Suprapubic skin (tissue), 4 donors: ENCODE measurements at regions not wholly inside any gene's neighbourhood (a gene's known extent, or its start where the extent isn't known, plus 50 kb on each side); places are given as distances from the start of the nearest gene placed in this dataset.

Experiments
- DNase-seq, 2 donors: peaks; one replicate each; pipeline ENCODE4 v3.0.0-alpha.2; 2019; ENCODE audit warnings: low spot score in 2 of 2
- H3K27ac ChIP-seq: fragments of 200-600 bp; sonication (generic); one replicate; pipeline ENCODE4 v1.5.1; 2019
- H3K27me3 ChIP-seq: fragments of 200-600 bp; sonication (generic); one replicate; pipeline ENCODE4 v1.5.1; 2019
- H3K36me3 ChIP-seq: fragments of 200-600 bp; sonication (generic); one replicate; pipeline ENCODE4 v1.5.1; 2019
- H3K4me1 ChIP-seq: fragments of 200-600 bp; sonication (generic); one replicate; pipeline ENCODE4 v1.5.1; 2019
- H3K4me3 ChIP-seq: fragments of 200-600 bp; sonication (generic); one replicate; pipeline ENCODE4 v1.5.1; 2019; ENCODE audit warnings: mild to moderate bottlenecking
- H3K9me3 ChIP-seq: fragments of 200-600 bp; sonication (generic); one replicate; pipeline ENCODE4 v1.5.1; 2019
- EP300 ChIP-seq: sonication (generic); formaldehyde crosslinking; IDR thresholded peaks from one replicate; pipeline ENCODE4 v1.6.1; 2017; ENCODE audit warnings: antibody characterized with exemption
- POLR2A ChIP-seq, 2 donors: fragments of 450-650 bp; IDR thresholded peaks; one replicate each; pipeline ENCODE4 v1.6.1; 2017; ENCODE audit warnings: antibody characterized with exemption in 2 of 2, mild to moderate bottlenecking in 2 of 2, moderate library complexity in 2 of 2
- POLR2AphosphoS5 ChIP-seq, 3 donors: sonication (generic); formaldehyde crosslinking; IDR thresholded peaks; one replicate each; pipeline ENCODE4 v1.6.1; 2017; ENCODE audit warnings: antibody characterized with exemption in 3 of 3
- WGBS: methylation state at CpG from one replicate; pipeline ENCODE4 v1.1.5; 2018; 5-methylcytosine and 5-hydroxymethylcytosine counted together
- TF ChIP-seq, protein P1 (sequence below), 2 donors: fragments of 200-600 bp in 1 of 2; fragments of 450-650 bp in 1 of 2; sonication (generic) in 1 of 2; IDR thresholded peaks; one replicate each; pipeline ENCODE4 v1.5.1; 2016 to 2019; ENCODE audit warnings: antibody characterized with exemption in 2 of 2, mild to moderate bottlenecking in 1 of 2, moderate library complexity in 1 of 2

DNA sequence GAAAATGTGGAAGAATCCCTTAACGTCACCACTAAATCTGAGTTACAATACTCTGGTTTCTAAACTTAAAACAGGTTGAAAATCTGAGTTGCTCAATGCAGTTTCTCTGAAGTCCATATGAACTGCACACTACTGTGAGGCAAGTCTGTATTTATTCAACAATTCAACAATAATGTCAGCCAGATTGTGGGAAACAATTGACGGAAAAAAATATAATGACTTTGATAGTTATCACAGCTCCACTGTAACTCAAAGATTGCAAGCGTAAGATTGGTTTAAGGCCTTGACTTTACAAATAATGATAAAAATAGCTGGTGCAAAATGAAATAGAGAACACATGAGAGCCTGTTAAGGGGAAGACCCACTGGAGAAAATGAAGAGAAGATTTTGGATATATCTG is 219.4 kb upstream of the CCDC150 start:
- WGBS, result 78% methylated on average over 3 of the region's 3 CpGs
- DNase-seq, result no peak
- Histone ChIP-seq H3K27ac (no peak overlapping the region), H3K27me3 (no peaks in the 10 kb centered on the region), H3K4me3 (no peak overlapping the region), H3K4me1 (no peaks in the 10 kb centered on the region), H3K9me3 (no peaks in the 10 kb centered on the region), H3K36me3 (no peaks in the 10 kb centered on the region)
- no peak for TF ChIP-seq POLR2AphosphoS5 (IDR thresholded peaks at IDR 0.05)
- TF ChIP-seq EP300, result no peak
- TF ChIP-seq, protein P1, sequence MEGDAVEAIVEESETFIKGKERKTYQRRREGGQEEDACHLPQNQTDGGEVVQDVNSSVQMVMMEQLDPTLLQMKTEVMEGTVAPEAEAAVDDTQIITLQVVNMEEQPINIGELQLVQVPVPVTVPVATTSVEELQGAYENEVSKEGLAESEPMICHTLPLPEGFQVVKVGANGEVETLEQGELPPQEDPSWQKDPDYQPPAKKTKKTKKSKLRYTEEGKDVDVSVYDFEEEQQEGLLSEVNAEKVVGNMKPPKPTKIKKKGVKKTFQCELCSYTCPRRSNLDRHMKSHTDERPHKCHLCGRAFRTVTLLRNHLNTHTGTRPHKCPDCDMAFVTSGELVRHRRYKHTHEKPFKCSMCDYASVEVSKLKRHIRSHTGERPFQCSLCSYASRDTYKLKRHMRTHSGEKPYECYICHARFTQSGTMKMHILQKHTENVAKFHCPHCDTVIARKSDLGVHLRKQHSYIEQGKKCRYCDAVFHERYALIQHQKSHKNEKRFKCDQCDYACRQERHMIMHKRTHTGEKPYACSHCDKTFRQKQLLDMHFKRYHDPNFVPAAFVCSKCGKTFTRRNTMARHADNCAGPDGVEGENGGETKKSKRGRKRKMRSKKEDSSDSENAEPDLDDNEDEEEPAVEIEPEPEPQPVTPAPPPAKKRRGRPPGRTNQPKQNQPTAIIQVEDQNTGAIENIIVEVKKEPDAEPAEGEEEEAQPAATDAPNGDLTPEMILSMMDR (IDR thresholded peaks at IDR 0.05), result no peak
- TF ChIP-seq POLR2A (IDR thresholded peaks at IDR 0.05), result no peak

DNA sequence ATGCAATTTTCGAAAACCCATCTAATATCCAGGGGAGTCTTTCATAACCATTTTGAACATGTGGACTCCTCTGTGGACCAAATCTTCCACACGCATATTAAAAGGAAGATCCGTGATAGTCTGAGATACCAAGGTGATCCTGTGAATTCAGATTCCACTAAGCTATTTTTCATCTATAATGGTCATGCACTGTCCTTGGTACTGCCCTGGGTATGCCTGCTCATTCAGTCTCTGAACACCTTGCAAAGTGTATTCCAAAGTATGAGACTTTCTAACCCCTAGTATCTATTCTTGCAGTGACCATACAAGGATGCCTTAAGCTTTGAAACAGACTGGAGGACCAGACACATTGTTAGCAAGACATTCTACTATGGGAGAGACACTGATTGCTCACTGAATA is 217.6 kb upstream of the CCDC150 start:
- DNase-seq, result no peak
- H3K9me3 ChIP-seq, result no peaks in the 10 kb centered on the region
- no peaks in the 10 kb centered on the region for H3K27me3 ChIP-seq
- TF ChIP-seq EP300 (no peak), POLR2AphosphoS5 (IDR thresholded peaks at IDR 0.05) (no peak), POLR2A (IDR thresholded peaks at IDR 0.05) (no peak)
- TF ChIP-seq, protein P1 (IDR thresholded peaks at IDR 0.05), result no peak
- WGBS, result 93% methylated on average over 3 of the region's 3 CpGs
- H3K36me3 ChIP-seq, result no peaks in the 10 kb centered on the region
- H3K4me1 ChIP-seq, result no peaks in the 10 kb centered on the region
- H3K27ac ChIP-seq, result no peak overlapping the region
- H3K4me3 ChIP-seq, result no peak overlapping the region

DNA sequence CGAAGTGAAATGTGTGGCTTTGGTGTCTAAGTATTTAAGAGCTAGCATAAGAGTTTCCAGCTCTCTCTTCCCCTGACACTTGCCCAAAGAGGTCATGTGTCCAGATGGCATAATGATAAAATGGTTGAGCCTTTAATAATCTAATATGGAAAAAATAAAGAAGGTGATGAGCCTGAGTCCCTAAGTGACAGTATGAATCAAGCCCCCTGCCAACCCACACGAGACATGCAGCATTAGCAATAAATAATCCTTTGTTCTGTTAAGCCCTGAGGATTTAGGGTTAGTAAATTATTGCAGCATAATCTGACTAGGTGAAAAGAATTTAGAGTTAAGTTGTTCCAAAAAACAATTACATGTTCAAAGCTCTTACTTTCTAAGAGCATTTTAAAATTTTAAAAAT is 217.2 kb upstream of the CCDC150 start:
- H3K4me1 ChIP-seq, result no peaks in the 10 kb centered on the region
- H3K27ac ChIP-seq, result no peak overlapping the region
- H3K9me3 ChIP-seq, result no peaks in the 10 kb centered on the region
- WGBS, result 68% methylated on average over 2 of the region's 2 CpGs
- no peaks in the 10 kb centered on the region for H3K27me3 ChIP-seq
- H3K4me3 ChIP-seq, result no peak overlapping the region
- no peak for TF ChIP-seq POLR2AphosphoS5 (IDR thresholded peaks at IDR 0.05)
- TF ChIP-seq, protein P1 (IDR thresholded peaks at IDR 0.05), result no peak
- TF ChIP-seq EP300, result no peak
- no peak for TF ChIP-seq POLR2A (IDR thresholded peaks at IDR 0.05)
- no peak for DNase-seq
- no peaks in the 10 kb centered on the region for H3K36me3 ChIP-seq

DNA sequence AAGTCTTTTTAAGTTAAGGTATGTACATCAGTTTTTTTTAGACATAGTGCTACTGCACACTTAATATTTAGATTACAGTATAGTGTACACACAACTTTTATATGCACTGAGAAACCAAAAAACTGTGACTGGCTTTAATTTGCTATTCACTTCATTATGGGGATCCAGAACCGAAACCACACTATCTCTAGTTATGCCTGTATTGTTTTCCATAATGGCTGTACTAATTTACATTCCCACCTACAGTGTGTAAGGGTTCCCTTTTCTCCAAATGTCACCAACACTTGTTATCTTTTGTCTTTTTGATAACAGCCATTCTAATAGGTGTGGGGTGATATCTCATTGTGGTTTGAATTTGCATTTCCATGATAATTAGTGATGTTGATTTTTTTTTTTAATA is 213.4 kb upstream of the CCDC150 start:
- Histone ChIP-seq H3K36me3 (no peaks in the 10 kb centered on the region), H3K4me1 (no peaks in the 10 kb centered on the region), H3K27me3 (no peaks in the 10 kb centered on the region), H3K27ac (no peak overlapping the region), H3K4me3 (no peak overlapping the region), H3K9me3 (no peaks in the 10 kb centered on the region)
- WGBS, result 100% methylated on average over 1 of the region's 1 CpG
- TF ChIP-seq EP300 (no peak), POLR2AphosphoS5 (IDR thresholded peaks at IDR 0.05) (no peak), POLR2A (IDR thresholded peaks at IDR 0.05) (no peak)
- TF ChIP-seq, protein P1 (IDR thresholded peaks at IDR 0.05), result no peak
- no peak for DNase-seq

DNA sequence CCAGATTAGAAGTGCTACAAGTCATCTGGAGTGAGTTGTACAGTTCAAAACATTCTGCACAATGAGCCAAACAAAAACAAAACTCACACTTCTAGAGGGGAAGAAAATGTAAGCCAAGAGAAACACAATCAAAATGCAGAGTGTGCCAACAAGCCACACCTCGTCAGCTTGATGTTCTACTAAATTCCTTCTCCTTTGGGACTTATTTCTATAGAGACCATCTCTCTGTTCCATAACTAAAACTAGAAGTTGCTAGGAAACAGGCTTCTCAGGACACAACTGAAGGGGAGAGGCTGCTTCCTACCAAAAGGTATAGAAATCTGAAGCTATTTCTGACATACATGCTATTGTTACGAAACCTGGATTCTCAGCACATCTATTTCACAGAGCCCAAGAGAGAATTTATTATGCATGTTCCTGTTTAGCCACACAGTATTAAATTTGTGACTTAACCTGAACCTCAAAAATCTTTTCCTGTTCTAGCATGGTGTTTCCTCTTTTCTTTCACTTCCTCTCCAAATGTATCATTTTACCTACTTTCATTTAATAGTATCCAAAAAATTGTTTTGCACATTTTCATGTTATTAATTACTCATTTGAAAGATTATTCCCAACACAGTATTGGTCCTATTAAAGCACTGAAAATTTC is 211.4 kb upstream of the CCDC150 start:
- Histone ChIP-seq H3K4me3 (no peak overlapping the region), H3K27me3 (no peaks in the 10 kb centered on the region), H3K27ac (no peak overlapping the region), H3K4me1 (no peaks in the 10 kb centered on the region), H3K36me3 (no peaks in the 10 kb centered on the region), H3K9me3 (no peaks in the 10 kb centered on the region)
- 29% methylated on average over 2 of the region's 2 CpGs for WGBS
- TF ChIP-seq POLR2AphosphoS5 (IDR thresholded peaks at IDR 0.05) (no peak), POLR2A (IDR thresholded peaks at IDR 0.05) (no peak), EP300 (no peak)
- TF ChIP-seq, protein P1 (IDR thresholded peaks at IDR 0.05), result no peak
- no peak for DNase-seq
